ENCODE measurements at regions not wholly inside any gene's neighbourhood (a gene's known extent, or its start where the extent isn't known, plus 50 kb on each side); places are given as distances from the start of the nearest gene placed in this dataset.

- ChIA-PET POLR2A (ENCODE audit: partially characterized antibody) (no interaction called here), CTCF (ENCODE audit: partially characterized antibody) (interaction anchor here (0.6 to 2.2 kb wide), 5 partner anchors 32 to 640 kb away, joined by 3 to 6 read pairs (median 4); no protein-coding TSS in a partner anchor)
- H3K4me1 ChIP-seq (replicated peaks in 1 of 4; ENCODE audit: control insufficient read depth in 3 of 4, insufficient read depth in 4 of 4, low read length in 3 of 4): peaks cover 3 to 13% (median 9%) of the 10 kb centered on the region in 4 experiments; a peak in 5 of 7 replicates
- H2BK120ac ChIP-seq (replicated peaks; ENCODE audit: low read depth, low read length): no peak overlapping the region
- H3K4me2 ChIP-seq (ENCODE audit: insufficient read depth in 1 of 2, low read depth in 2 of 2, low read length in 2 of 2): peak overlapping the region in 1 of 2 experiments; percentile 0; a peak in 1 of 4 replicates
- H4K20me1 ChIP-seq (replicated peaks in 1 of 2; ENCODE audit: control insufficient read depth in 1 of 2, insufficient read depth in 2 of 2, low read length in 2 of 2): no peaks in the 10 kb centered on the region
- no peak overlapping the region for H2BK15ac ChIP-seq (ENCODE audit: low read length)
- no peak overlapping the region for H4K5ac ChIP-seq (ENCODE audit: insufficient read length, low read depth, low read length)
- H3K79me1 ChIP-seq (ENCODE audit: low read depth, low read length): no peaks in the 10 kb centered on the region
- no peak overlapping the region for H2BK5ac ChIP-seq (ENCODE audit: low read depth, low read length)
- H3K4me3 ChIP-seq (ENCODE audit: extremely low read depth in 1 of 4, insufficient read depth in 2 of 4, low read depth in 3 of 4, low read length in 4 of 4): no peak overlapping the region
- H3K79me2 ChIP-seq (ENCODE audit: control insufficient read depth in 1 of 2, insufficient read depth in 2 of 2, low read length in 2 of 2): no peaks in the 10 kb centered on the region
- H2BK12ac ChIP-seq (ENCODE audit: low read depth, low read length): no peak overlapping the region
- no peak overlapping the region for H4K8ac ChIP-seq (ENCODE audit: extremely low read depth, insufficient read depth, low read length)
- H3K27me3 ChIP-seq (replicated peaks in 1 of 4; ENCODE audit: control insufficient read depth in 3 of 4, extremely low read depth in 1 of 4, insufficient read depth in 3 of 4, low read length in 3 of 4): peaks cover 0 to 2% (median 0%) of the 10 kb centered on the region in 4 experiments; a peak in 1 of 7 replicates
- H3K4ac ChIP-seq (replicated peaks; ENCODE audit: insufficient read length, low read depth, low read length): no peak overlapping the region
- 31% methylated on average over 7 of the region's 7 CpGs; no CpG with 5 or more reads in 1 of the 2 experiments for WGBS, 2 experiments (ENCODE audit: extremely low coverage in 1 of 2, insufficient coverage in 1 of 2, insufficient read length in 1 of 2, insufficient replicate concordance in 2 of 2, low coverage in 1 of 2, low lambda C conversion rate in 2 of 2, missing lambda C conversion rate in 1 of 2)
- H4K91ac ChIP-seq (replicated peaks; ENCODE audit: insufficient read length, low read length): no peak overlapping the region
- H3K23me2 ChIP-seq (ENCODE audit: low read depth, low read length): no peaks in the 10 kb centered on the region
- no peak overlapping the region for H3K18ac ChIP-seq (ENCODE audit: extremely low read depth, low read length)
- peak; percentile 17 to 51 for DNase-seq (ENCODE audit: low read depth in 1 of 2, low spot score in 2 of 2)
- no peak overlapping the region for H3K56ac ChIP-seq (replicated peaks; ENCODE audit: insufficient read length, low read depth, low read length)
- no peak overlapping the region for H3K27ac ChIP-seq (ENCODE audit: low read depth, low read length)
- no peak overlapping the region for H3K14ac ChIP-seq (ENCODE audit: insufficient read length)
- no peak overlapping the region for H2AK5ac ChIP-seq (ENCODE audit: low read depth, low read length)
- no peak overlapping the region for H3K23ac ChIP-seq (ENCODE audit: insufficient read length)
- no peak overlapping the region for H2BK20ac ChIP-seq (ENCODE audit: low read length)
- H3K9me3 ChIP-seq (ENCODE audit: insufficient read depth in 2 of 2, low read depth in 1 of 2, low read length in 1 of 2): peaks cover under 1 to 3% of the 10 kb centered on the region in 2 experiments; a peak in 2 of 4 replicates
- H2AFZ ChIP-seq (ENCODE audit: low read length): no peak overlapping the region
- no peak overlapping the region for H3K9ac ChIP-seq (replicated peaks in 1 of 4; ENCODE audit: extremely low read depth in 1 of 4, low read depth in 3 of 4, low read length in 3 of 4)
- no peaks in the 10 kb centered on the region for H3K36me3 ChIP-seq (ENCODE audit: control insufficient read depth in 2 of 4, insufficient read depth in 4 of 4, low read length in 3 of 4)
- FAIRE-seq: peak; percentile 81
- no peak for TF ChIP-seq SP4 (IDR thresholded peaks at IDR 0.05; ENCODE audit: low read length)
- TF ChIP-seq EP300 (IDR thresholded peaks at IDR 0.05; ENCODE audit: borderline replicate concordance in 1 of 2, low read depth in 2 of 2, low read length in 2 of 2): no peak
- no peak for TF ChIP-seq JUN (IDR thresholded peaks at IDR 0.05; ENCODE audit: low read depth, low read length)
- TF ChIP-seq USF2 (IDR thresholded peaks at IDR 0.05; ENCODE audit: low read length): no peak
- TF ChIP-seq SP1 (IDR thresholded peaks at IDR 0.05; ENCODE audit: low read depth, low read length): 0 out of 2 replicates have a peak, but pooled peaks have one; percentile 14
- TF ChIP-seq CHD1 (IDR thresholded peaks at IDR 0.05; ENCODE audit: low read depth, low read length): no peak
Observed at GRCh38 chr11:112408517-112408916, 147.9 kb upstream of the PLET1 start.

Measured in H1 (cell line).